ENCODE measurements at regions not wholly inside any gene's neighbourhood (a gene's known extent, or its start where the extent isn't known, plus 50 kb on each side); places are given as distances from the start of the nearest gene placed in this dataset.

DNA sequence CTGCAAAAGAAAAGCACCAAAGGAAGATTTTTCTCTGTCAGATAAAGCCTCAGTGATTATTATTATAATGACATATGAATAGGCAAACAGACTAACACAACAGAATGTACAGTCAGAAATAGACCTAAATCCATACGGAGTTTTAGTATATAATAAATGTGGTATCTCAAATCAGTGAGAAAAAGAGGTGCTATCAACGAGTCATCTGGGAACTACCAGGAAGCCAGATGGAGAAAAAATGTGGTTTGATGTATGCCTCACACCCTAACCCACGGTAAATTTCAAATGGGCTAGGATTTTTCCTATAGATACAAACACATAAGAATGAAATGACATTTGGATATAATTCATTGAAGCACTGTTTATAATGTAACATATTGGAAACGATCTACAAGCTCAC lies 110.3 kb downstream of the ODF2L start:
- no peak for TF ChIP-seq EP300 (IDR thresholded peaks at IDR 0.05; ENCODE audit: borderline replicate concordance in 1 of 2, control insufficient read depth in 1 of 2, low read depth in 2 of 2, low read length in 2 of 2)
- TF ChIP-seq NFIC (IDR thresholded peaks at IDR 0.05; ENCODE audit: low read depth, low read length), result no peak
- TF ChIP-seq TAF1 (IDR thresholded peaks at IDR 0.05; ENCODE audit: borderline replicate concordance, low read depth, low read length), result no peak
- no peak for TF ChIP-seq RCOR1 (conservative IDR thresholded peaks at IDR 0.05; ENCODE audit: low read depth, low read length)
- TF ChIP-seq, protein P1, sequence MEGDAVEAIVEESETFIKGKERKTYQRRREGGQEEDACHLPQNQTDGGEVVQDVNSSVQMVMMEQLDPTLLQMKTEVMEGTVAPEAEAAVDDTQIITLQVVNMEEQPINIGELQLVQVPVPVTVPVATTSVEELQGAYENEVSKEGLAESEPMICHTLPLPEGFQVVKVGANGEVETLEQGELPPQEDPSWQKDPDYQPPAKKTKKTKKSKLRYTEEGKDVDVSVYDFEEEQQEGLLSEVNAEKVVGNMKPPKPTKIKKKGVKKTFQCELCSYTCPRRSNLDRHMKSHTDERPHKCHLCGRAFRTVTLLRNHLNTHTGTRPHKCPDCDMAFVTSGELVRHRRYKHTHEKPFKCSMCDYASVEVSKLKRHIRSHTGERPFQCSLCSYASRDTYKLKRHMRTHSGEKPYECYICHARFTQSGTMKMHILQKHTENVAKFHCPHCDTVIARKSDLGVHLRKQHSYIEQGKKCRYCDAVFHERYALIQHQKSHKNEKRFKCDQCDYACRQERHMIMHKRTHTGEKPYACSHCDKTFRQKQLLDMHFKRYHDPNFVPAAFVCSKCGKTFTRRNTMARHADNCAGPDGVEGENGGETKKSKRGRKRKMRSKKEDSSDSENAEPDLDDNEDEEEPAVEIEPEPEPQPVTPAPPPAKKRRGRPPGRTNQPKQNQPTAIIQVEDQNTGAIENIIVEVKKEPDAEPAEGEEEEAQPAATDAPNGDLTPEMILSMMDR (IDR thresholded peaks at IDR 0.05 in 2 of 3, conservative IDR thresholded peaks at IDR 0.05 in 1 of 3; ENCODE audit: control insufficient read depth in 2 of 3, extremely low read depth in 1 of 3, insufficient read depth in 1 of 3, low read depth in 3 of 3, low read length in 3 of 3), result no peak
- TF ChIP-seq NRF1 (conservative IDR thresholded peaks at IDR 0.05; ENCODE audit: low read depth, low read length), result no peak
- no peak for TF ChIP-seq FOXM1 (IDR thresholded peaks at IDR 0.05; ENCODE audit: low read depth, low read length)
- no peak for TF ChIP-seq CBX3 (IDR thresholded peaks at IDR 0.05; ENCODE audit: borderline replicate concordance, low read depth)
